ENCODE measurements at regions not wholly inside any gene's neighbourhood (a gene's known extent, or its start where the extent isn't known, plus 50 kb on each side); places are given as distances from the start of the nearest gene placed in this dataset.

GRCh38 chr1:78319603-78320002 lies 171.2 kb upstream of the PTGFR start:
- no peak overlapping the region for H3K27ac ChIP-seq
- H3K9me3 ChIP-seq, result no peaks in the 10 kb centered on the region
- no peaks in the 10 kb centered on the region for H3K4me1 ChIP-seq
- H3K36me3 ChIP-seq, result no peaks in the 10 kb centered on the region
- H3K27me3 ChIP-seq, result peaks cover 0 to 6% (median 0%) of the 10 kb centered on the region in 4 donors
- no peak for DNase-seq
- 57 to 94% methylated on average over 1 to 2 of the region's 2 CpGs for WGBS, 2 donors
- TF ChIP-seq POLR2A (IDR thresholded peaks at IDR 0.05) (no peak), CTCF (IDR thresholded peaks at IDR 0.05) (no peak)
- intact Hi-C loops (cut with DNase I), result no loop called here
- H3K4me3 ChIP-seq, result no peak overlapping the region

DNA sequence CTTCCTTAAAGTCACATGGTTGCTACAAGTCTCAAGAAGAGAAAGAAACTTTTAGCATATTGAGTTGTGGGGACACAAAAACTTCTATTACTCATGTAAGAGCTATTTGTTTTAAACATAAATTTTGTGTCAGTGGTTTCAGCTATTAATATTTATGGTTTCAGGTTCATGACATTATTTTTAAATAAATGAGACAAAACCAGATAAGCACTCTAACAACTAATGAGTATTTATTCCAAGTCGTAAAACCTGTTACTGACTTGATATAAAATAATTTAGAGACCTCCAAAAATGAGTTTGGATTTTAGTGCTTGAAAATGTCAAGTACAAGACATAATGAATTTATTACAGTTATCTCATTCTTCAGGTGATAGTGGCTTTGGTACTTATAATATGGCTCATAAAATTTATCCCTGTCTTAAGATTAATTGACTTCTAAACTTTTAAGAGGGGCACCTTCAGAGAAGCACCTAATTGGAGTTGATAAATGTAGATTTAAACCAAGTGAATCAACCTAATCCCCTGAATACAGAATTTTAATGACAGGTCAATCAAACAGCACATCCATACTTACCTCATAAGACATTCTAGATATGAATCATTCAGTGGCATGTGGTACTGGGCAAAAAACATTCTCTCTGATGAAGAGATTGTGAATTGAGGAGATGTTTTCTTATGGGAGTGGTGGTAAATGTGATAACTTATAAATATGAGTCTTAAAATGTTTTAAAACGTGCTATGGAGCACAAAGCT lies 167.7 kb upstream of the PTGFR start:
- intact Hi-C loops (cut with DNase I), result no loop called here
- peaks cover 0 to 9% (median 0%) of the 10 kb centered on the region in 4 donors for H3K27me3 ChIP-seq
- no peaks in the 10 kb centered on the region for H3K36me3 ChIP-seq
- no peak for DNase-seq
- H3K9me3 ChIP-seq, result no peaks in the 10 kb centered on the region
- H3K27ac ChIP-seq, result no peak overlapping the region
- no peak overlapping the region for H3K4me3 ChIP-seq
- WGBS, 2 donors, result 43 to 54% methylated on average over 2 of the region's 2 CpGs
- no peaks in the 10 kb centered on the region for H3K4me1 ChIP-seq
- TF ChIP-seq CTCF (IDR thresholded peaks at IDR 0.05) (no peak), POLR2A (IDR thresholded peaks at IDR 0.05) (no peak)

GRCh38 chr1:78325293-78325692 lies 165.5 kb upstream of the PTGFR start:
- TF ChIP-seq POLR2A (IDR thresholded peaks at IDR 0.05) (no peak), CTCF (IDR thresholded peaks at IDR 0.05) (no peak)
- Histone ChIP-seq H3K27ac (no peak overlapping the region), H3K27me3 (peaks cover 0 to 15% (median 0%) of the 10 kb centered on the region in 4 donors), H3K9me3 (no peaks in the 10 kb centered on the region), H3K4me1 (no peaks in the 10 kb centered on the region), H3K36me3 (no peaks in the 10 kb centered on the region), H3K4me3 (no peak overlapping the region)
- 63 to 71% methylated on average over 3 of the region's 3 CpGs for WGBS, 2 donors
- no peak for DNase-seq
- intact Hi-C loops (cut with DNase I), result no loop called here

- Histone ChIP-seq H3K27me3 (peaks cover 0 to 15% (median 0%) of the 10 kb centered on the region in 4 donors), H3K4me3 (no peak overlapping the region), H3K4me1 (no peaks in the 10 kb centered on the region), H3K36me3 (no peaks in the 10 kb centered on the region), H3K9me3 (no peaks in the 10 kb centered on the region), H3K27ac (no peak overlapping the region)
- no peak for DNase-seq
- intact Hi-C loops (cut with DNase I), result no loop called here
- TF ChIP-seq POLR2A (IDR thresholded peaks at IDR 0.05) (no peak), CTCF (IDR thresholded peaks at IDR 0.05) (no peak)
- WGBS, 2 donors, result 80 to 94% methylated on average over 5 of the region's 5 CpGs
Observed at GRCh38 chr1:78329475-78329874, 161.3 kb upstream of the PTGFR start.

DNA sequence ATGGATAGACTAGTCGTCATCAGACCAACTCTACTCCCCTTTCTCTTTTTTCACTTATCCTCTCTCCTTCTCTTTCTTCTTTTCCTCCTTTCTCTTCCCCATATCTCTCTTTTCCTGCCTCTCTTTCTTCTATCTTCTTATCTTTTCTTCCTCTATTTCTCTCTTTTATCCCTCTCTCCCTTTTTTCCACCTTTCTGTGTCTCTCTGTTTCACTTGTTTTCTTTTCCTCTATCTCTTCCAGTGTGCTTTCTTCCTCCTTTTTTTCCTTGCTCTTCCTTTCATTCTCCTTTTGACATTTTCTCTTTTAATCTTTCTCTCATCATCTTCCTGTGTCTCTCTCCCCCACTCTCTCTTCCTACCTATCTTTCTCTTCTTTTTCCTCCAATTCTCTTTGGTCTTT lies 159.0 kb upstream of the PTGFR start:
- H3K36me3 ChIP-seq, result no peaks in the 10 kb centered on the region
- intact Hi-C loops (cut with DNase I), result no loop called here
- no peaks in the 10 kb centered on the region for H3K9me3 ChIP-seq
- peaks cover 0 to 6% (median 0%) of the 10 kb centered on the region in 4 donors for H3K27me3 ChIP-seq
- no peak overlapping the region for H3K4me3 ChIP-seq
- no peak for DNase-seq
- H3K27ac ChIP-seq, result no peak overlapping the region
- WGBS, 2 donors, result 63 to 85% methylated on average over 1 of the region's 1 CpG
- TF ChIP-seq POLR2A (IDR thresholded peaks at IDR 0.05), result no peak
- TF ChIP-seq CTCF (IDR thresholded peaks at IDR 0.05), result no peak
- H3K4me1 ChIP-seq, result no peaks in the 10 kb centered on the region

Data from esophagus squamous epithelium (tissue), 5 donors.